ENCODE measurements at regions not wholly inside any gene's neighbourhood (a gene's known extent, or its start where the extent isn't known, plus 50 kb on each side); places are given as distances from the start of the nearest gene placed in this dataset.
"Not testable (repeated sequence)": the region's sequence is repeated elsewhere in the genome, so short reads cannot be mapped to it uniquely, and the experiment has no call there.

DNA sequence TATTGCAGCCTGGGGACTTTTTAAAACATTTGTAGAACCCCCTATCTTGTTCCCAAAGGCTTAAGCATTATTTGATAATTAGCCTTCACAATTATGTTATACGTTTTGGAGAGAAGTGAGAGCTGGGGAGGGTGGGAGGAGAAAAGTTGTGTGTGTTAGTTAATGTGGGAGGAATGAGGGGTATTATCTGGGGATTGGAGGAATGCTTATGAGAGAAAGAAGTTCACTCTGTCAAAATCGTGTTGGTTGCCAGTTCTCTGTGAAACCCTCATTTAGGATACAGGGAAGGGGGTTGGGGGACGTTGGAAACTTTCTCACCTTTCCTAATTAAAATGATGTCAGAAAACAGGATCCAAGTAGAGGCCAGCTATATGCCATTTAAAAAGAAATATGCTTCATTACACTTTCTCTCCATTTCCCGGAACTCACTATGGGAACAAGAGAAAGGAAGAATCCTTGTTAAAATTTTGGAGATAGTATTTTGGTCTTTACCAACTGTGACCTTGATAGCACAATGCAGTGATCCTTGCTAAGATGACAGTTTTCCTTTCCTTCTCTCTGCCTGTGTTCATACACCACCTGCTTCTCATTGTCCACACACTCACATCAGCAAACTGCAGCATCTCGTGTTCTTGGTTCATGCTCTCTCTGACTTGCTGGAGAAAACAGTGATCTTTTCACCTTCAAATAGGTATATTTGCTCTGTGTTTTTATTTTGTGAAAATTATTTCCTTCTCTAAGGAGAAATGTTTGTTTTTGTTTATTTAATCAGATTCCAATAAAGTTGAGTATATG lies 336.7 kb upstream of the CLINT1 start:
- Histone ChIP-seq H3K27ac (replicated peaks) (no peak overlapping the region), H3K4me3 (replicated peaks; ENCODE audit: insufficient read depth, low read length) (no peak overlapping the region), H3K27me3 (ENCODE audit: insufficient read depth, poor library complexity, severe bottlenecking) (no peaks in the 10 kb centered on the region)
- no peak for DNase-seq (ENCODE audit: low read depth in 1 of 2, low spot score in 1 of 2)
- no peak for TF ChIP-seq SPI1 (IDR thresholded peaks at IDR 0.05; ENCODE audit: borderline replicate concordance, low read depth)
- TF ChIP-seq REST (IDR thresholded peaks at IDR 0.05; ENCODE audit: insufficient replicate concordance, low read depth), result no peak
- no peak for TF ChIP-seq CTCF (IDR thresholded peaks at IDR 0.05; ENCODE audit: insufficient read depth, low read length)
- no peak for TF ChIP-seq GABPA (IDR thresholded peaks at IDR 0.05; ENCODE audit: low read depth)
- TF ChIP-seq POLR2AphosphoS5 (IDR thresholded peaks at IDR 0.05; ENCODE audit: low read depth), result no peak

GRCh38 chr5:158194561-158194976 lies 335.6 kb upstream of the CLINT1 start:
- TF ChIP-seq SPI1 (IDR thresholded peaks at IDR 0.05; ENCODE audit: borderline replicate concordance, low read depth) (no peak), CTCF (IDR thresholded peaks at IDR 0.05; ENCODE audit: insufficient read depth, low read length) (no peak), POLR2AphosphoS5 (IDR thresholded peaks at IDR 0.05; ENCODE audit: low read depth) (no peak), REST (IDR thresholded peaks at IDR 0.05; ENCODE audit: insufficient replicate concordance, low read depth) (no peak), GABPA (IDR thresholded peaks at IDR 0.05; ENCODE audit: low read depth) (no peak)
- H3K27me3 ChIP-seq (ENCODE audit: insufficient read depth, poor library complexity, severe bottlenecking), result no peaks in the 10 kb centered on the region
- no peak for DNase-seq (ENCODE audit: low read depth in 1 of 2, low spot score in 1 of 2)
- H3K27ac ChIP-seq (replicated peaks), result no peak overlapping the region
- H3K4me3 ChIP-seq (replicated peaks; ENCODE audit: insufficient read depth, low read length), result no peak overlapping the region

DNA sequence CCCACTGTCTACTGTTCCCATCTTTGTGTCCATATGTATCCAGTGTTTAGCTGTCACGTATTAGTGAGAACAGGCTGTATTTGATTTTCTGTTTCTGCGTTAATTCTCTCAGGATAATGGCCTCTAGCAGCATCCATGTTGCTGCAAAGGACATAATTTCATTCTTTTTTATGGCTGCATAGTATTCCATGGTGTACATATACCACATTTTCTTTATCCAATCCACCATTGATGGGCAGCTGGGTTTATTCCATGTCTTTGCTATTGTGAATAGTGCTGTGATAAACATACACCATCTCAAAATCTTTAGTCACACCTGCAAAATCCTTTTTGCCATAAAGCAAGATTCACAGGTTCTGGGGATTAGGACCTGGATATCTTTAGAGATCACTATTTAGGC lies 334.4 kb upstream of the CLINT1 start:
- not testable (repeated sequence) for H3K27me3 ChIP-seq (ENCODE audit: insufficient read depth, poor library complexity, severe bottlenecking); DNase-seq (ENCODE audit: low read depth in 1 of 2, low spot score in 1 of 2); H3K4me3 ChIP-seq (replicated peaks; ENCODE audit: insufficient read depth, low read length); H3K27ac ChIP-seq (replicated peaks)

GRCh38 chr5:158180407-158180806 lies 321.5 kb upstream of the CLINT1 start:
- no peak for DNase-seq (ENCODE audit: low read depth in 1 of 2, low spot score in 1 of 2)
- no peak overlapping the region for H3K4me3 ChIP-seq (replicated peaks; ENCODE audit: insufficient read depth, low read length)
- no peaks in the 10 kb centered on the region for H3K27me3 ChIP-seq (ENCODE audit: insufficient read depth, poor library complexity, severe bottlenecking)
- H3K27ac ChIP-seq (replicated peaks), result no peak overlapping the region
- TF ChIP-seq SPI1 (IDR thresholded peaks at IDR 0.05; ENCODE audit: borderline replicate concordance, low read depth) (no peak), GABPA (IDR thresholded peaks at IDR 0.05; ENCODE audit: low read depth) (no peak), CTCF (IDR thresholded peaks at IDR 0.05; ENCODE audit: insufficient read depth, low read length) (no peak), POLR2AphosphoS5 (IDR thresholded peaks at IDR 0.05; ENCODE audit: low read depth) (no peak), REST (IDR thresholded peaks at IDR 0.05; ENCODE audit: insufficient replicate concordance, low read depth) (no peak)

Measured in HL-60 (cell line).